ENCODE measurements at regions not wholly inside any gene's neighbourhood (a gene's known extent, or its start where the extent isn't known, plus 50 kb on each side); places are given as distances from the start of the nearest gene placed in this dataset.
"Not testable (repeated sequence)": the region's sequence is repeated elsewhere in the genome, so short reads cannot be mapped to it uniquely, and the experiment has no call there.

GRCh38 chr4:69013933-69014332, 62.3 kb upstream of the UGT2A3 start:
- H3K4me3 ChIP-seq (ENCODE audit: low read length); H3K9ac ChIP-seq (ENCODE audit: low read length); H3K9me3 ChIP-seq (ENCODE audit: control insufficient read depth, low read depth, low read length); H3K27me3 ChIP-seq (ENCODE audit: control insufficient read depth, insufficient read depth, low read length); H3K27ac ChIP-seq (ENCODE audit: low read length); H3K36me3 ChIP-seq (ENCODE audit: control insufficient read depth, low read depth, low read length); H3K4me1 ChIP-seq (ENCODE audit: control insufficient read depth, low read depth, low read length): not testable (repeated sequence)

DNA sequence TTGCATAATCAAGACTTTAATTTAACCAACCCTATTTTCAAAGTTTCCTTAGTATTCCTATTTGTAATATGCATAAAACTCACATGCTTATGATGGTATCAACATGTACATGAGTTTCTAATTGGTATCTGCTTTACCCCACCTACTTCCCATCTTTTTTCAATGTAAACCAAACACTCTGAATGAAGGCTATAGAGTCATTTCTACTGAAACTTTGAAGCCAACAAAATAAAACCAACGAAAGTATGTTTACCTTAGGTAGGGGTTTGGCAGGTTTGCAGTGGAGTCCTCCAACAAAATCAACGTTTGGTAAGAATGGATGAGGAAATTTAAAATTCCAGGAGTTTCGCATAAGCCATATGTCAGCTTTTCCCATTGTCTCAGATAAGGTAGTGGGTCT, 66.4 kb upstream of the UGT2A3 start:
- peaks cover 18% of the 10 kb centered on the region for H3K4me1 ChIP-seq (ENCODE audit: control insufficient read depth, low read depth, low read length)
- H3K9ac ChIP-seq (ENCODE audit: low read length); H3K4me3 ChIP-seq (ENCODE audit: low read length): not testable (repeated sequence)

DNA sequence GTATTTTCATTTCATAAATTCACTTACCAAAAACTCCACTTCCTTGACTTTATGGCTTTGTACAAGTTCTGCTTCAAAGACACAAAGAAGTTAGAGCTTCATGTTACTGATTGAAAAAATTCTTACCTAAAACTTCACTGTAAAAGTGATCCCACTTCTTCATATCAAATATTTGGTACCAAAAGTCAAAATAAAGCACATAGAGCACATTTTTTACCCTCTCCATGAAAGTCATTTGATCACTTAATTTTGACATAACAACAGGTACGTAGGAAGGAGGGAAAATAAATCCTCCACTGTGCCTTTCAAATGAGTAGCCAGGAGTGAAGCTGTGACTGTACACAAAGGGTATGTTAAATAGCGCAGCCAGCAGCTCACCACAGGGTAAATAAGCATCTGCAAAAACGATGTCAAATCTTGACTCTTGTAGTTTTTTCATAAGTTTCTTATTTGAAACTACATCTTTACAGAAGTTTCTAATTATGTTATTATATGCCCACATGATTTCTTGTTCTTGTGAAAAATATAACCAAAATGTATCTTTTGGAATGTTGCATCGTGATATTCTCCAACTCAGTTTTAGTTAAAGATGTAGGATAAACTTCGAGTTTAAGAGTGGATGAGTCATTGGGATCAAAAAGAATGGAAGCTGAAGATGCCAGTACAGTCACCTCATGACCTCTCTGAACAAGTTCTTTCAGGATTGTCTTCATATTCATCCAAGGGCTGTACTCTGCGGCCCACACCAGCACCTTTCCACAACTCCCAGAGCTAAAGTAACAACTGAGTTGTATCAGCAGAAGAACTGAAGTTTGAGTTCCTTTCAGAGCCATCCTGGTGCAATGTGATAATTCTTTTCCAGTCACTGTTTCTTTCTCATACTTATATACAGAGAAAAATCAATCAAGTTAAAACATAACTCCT, 68.2 kb upstream of the UGT2A3 start:
- H3K9me3 ChIP-seq (ENCODE audit: control insufficient read depth, low read depth, low read length); H3K27ac ChIP-seq (ENCODE audit: low read length); H3K36me3 ChIP-seq (ENCODE audit: control insufficient read depth, low read depth, low read length); H3K27me3 ChIP-seq (ENCODE audit: control insufficient read depth, insufficient read depth, low read length): not testable (repeated sequence)
- Histone ChIP-seq H3K4me3 (ENCODE audit: low read length) (peak overlapping the region; percentile 5), H3K4me1 (ENCODE audit: control insufficient read depth, low read depth, low read length) (peaks cover 26% of the 10 kb centered on the region), H3K9ac (ENCODE audit: low read length) (peak overlapping the region; percentile 28)

More for the DNA sequence above, 66.4 kb upstream of the UGT2A3 start:
- not testable (repeated sequence) for H3K27me3 ChIP-seq (ENCODE audit: control insufficient read depth, insufficient read depth, low read length); H3K27ac ChIP-seq (ENCODE audit: low read length); H3K9me3 ChIP-seq (ENCODE audit: control insufficient read depth, low read depth, low read length); H3K36me3 ChIP-seq (ENCODE audit: control insufficient read depth, low read depth, low read length)

- not testable (repeated sequence) for H3K36me3 ChIP-seq (ENCODE audit: control insufficient read depth, low read depth, low read length); H3K27me3 ChIP-seq (ENCODE audit: control insufficient read depth, insufficient read depth, low read length); H3K9ac ChIP-seq (ENCODE audit: low read length); H3K27ac ChIP-seq (ENCODE audit: low read length); H3K4me3 ChIP-seq (ENCODE audit: low read length); H3K9me3 ChIP-seq (ENCODE audit: control insufficient read depth, low read depth, low read length)
- peaks cover 30% of the 10 kb centered on the region for H3K4me1 ChIP-seq (ENCODE audit: control insufficient read depth, low read depth, low read length)
These were observed 68.8 kb upstream of the UGT2A3 start for GRCh38 chr4:69020462-69020807.

GRCh38 chr4:69025191-69025998, 70.9 kb upstream of the UGT2B7 start:
- Histone ChIP-seq H3K27me3 (ENCODE audit: control insufficient read depth, insufficient read depth, low read length) (no peaks in the 10 kb centered on the region), H3K4me1 (ENCODE audit: control insufficient read depth, low read depth, low read length) (peaks cover 13% of the 10 kb centered on the region), H3K36me3 (ENCODE audit: control insufficient read depth, low read depth, low read length) (no peaks in the 10 kb centered on the region), H3K4me3 (ENCODE audit: low read length) (no peak overlapping the region), H3K9ac (ENCODE audit: low read length) (no peak overlapping the region), H3K9me3 (ENCODE audit: control insufficient read depth, low read depth, low read length) (no peaks in the 10 kb centered on the region), H3K27ac (ENCODE audit: low read length) (no peak overlapping the region)

GRCh38 chr4:69025999-69026387, 70.3 kb upstream of the UGT2B7 start:
- Histone ChIP-seq H3K9ac (ENCODE audit: low read length) (no peak overlapping the region), H3K27me3 (ENCODE audit: control insufficient read depth, insufficient read depth, low read length) (no peaks in the 10 kb centered on the region), H3K4me3 (ENCODE audit: low read length) (no peak overlapping the region), H3K4me1 (ENCODE audit: control insufficient read depth, low read depth, low read length) (peaks cover 12% of the 10 kb centered on the region), H3K36me3 (ENCODE audit: control insufficient read depth, low read depth, low read length) (no peaks in the 10 kb centered on the region), H3K27ac (ENCODE audit: low read length) (no peak overlapping the region), H3K9me3 (ENCODE audit: control insufficient read depth, low read depth, low read length) (no peaks in the 10 kb centered on the region)

DNA sequence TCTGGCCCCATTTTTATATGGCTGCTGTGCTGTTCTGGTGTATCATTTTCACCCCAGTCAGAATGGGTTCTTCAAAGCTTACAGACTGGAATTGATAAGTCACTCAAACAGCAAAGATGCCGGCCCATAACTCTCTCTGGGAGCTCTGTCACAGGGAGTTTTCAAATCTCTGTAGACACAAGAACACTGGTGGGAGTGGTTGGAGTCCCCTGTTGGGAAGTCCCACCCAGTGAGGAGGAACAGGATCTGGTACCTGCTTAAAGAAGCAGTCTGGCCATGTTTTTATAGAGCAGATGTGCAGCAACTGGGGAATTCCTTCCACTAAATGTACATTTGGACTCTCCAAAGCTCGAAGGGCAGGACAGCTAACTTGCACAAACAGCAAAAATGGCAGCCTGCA, 69.3 kb upstream of the UGT2B7 start:
- no peaks in the 10 kb centered on the region for H3K27me3 ChIP-seq (ENCODE audit: control insufficient read depth, insufficient read depth, low read length)
- no peak overlapping the region for H3K27ac ChIP-seq (ENCODE audit: low read length)
- H3K9me3 ChIP-seq (ENCODE audit: control insufficient read depth, low read depth, low read length): no peaks in the 10 kb centered on the region
- no peak overlapping the region for H3K9ac ChIP-seq (ENCODE audit: low read length)
- no peaks in the 10 kb centered on the region for H3K36me3 ChIP-seq (ENCODE audit: control insufficient read depth, low read depth, low read length)
- peaks cover 12% of the 10 kb centered on the region for H3K4me1 ChIP-seq (ENCODE audit: control insufficient read depth, low read depth, low read length)
- no peak overlapping the region for H3K4me3 ChIP-seq (ENCODE audit: low read length)

- Histone ChIP-seq H3K36me3 (ENCODE audit: control insufficient read depth, low read depth, low read length) (no peaks in the 10 kb centered on the region), H3K27me3 (ENCODE audit: control insufficient read depth, insufficient read depth, low read length) (no peaks in the 10 kb centered on the region), H3K9ac (ENCODE audit: low read length) (no peak overlapping the region), H3K4me1 (ENCODE audit: control insufficient read depth, low read depth, low read length) (no peaks in the 10 kb centered on the region), H3K27ac (ENCODE audit: low read length) (no peak overlapping the region), H3K4me3 (ENCODE audit: low read length) (no peak overlapping the region), H3K9me3 (ENCODE audit: control insufficient read depth, low read depth, low read length) (no peaks in the 10 kb centered on the region)
These were observed 65.9 kb upstream of the UGT2B7 start for GRCh38 chr4:69030326-69030725.

DNA sequence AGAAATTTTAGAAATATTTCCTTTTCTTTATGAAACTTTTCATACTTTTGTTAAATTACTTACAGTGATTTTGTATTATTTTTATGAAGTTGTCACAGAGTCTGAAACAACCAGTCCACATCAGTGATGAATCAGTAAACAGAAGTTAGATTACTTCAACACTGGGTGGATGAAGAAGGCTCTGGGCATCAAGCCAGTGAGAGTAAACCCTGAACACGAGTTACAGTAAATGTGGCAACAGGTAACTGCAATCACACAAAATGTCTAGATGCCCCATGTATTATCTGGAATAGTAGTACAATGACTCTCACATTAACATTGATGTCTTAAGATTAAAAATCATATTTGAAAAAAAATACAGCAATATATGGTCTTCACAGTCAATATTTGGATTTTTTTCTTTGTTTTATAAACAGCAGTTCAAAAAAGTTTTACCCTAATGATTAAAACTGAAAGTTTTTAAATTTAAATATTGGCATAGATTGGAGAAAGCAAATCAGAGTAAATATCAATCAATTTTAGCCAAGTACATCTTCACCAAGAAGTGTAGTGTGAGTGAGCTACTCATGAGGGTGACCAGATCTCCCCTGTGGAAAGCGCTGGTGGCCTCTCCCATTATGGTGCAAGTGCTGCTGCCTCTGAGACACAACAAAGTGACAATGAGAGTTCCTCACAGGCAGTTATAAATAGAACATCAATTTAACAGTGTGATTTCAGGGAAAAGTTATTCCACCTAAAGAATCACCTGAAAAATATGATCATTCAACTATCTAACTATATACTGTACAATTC, 63.2 kb upstream of the UGT2B7 start:
- no peaks in the 10 kb centered on the region for H3K9me3 ChIP-seq (ENCODE audit: control insufficient read depth, low read depth, low read length)
- no peak overlapping the region for H3K9ac ChIP-seq (ENCODE audit: low read length)
- no peak overlapping the region for H3K4me3 ChIP-seq (ENCODE audit: low read length)
- no peaks in the 10 kb centered on the region for H3K27me3 ChIP-seq (ENCODE audit: control insufficient read depth, insufficient read depth, low read length)
- H3K27ac ChIP-seq (ENCODE audit: low read length): no peak overlapping the region
- no peaks in the 10 kb centered on the region for H3K36me3 ChIP-seq (ENCODE audit: control insufficient read depth, low read depth, low read length)
- no peaks in the 10 kb centered on the region for H3K4me1 ChIP-seq (ENCODE audit: control insufficient read depth, low read depth, low read length)

DNA sequence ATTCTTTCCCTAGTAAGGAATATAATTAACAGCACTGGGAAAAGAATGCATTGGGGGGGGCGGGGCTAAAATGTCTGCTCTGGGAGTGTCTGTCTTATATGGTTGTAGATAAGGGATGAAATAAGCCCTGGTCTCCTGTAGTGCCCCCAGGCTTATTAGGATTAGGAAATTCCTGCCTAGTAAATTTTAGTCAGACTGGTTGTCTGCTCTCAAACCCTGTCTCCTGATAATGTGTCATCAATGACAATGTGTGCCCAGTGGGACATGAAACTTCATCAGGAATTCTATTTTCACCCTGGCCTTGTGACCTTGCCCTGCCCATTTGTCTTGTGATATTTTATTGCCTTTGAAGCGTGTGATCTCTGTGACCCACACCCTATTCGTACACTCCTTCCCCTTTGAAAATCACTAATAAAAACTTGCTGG, 61.9 kb upstream of the UGT2B7 start:
- H3K4me1 ChIP-seq (ENCODE audit: control insufficient read depth, low read depth, low read length); H3K27ac ChIP-seq (ENCODE audit: low read length): not testable (repeated sequence)

GRCh38 chr4:69038582-69038981, 57.7 kb upstream of the UGT2B7 start:
- Histone ChIP-seq H3K36me3 (ENCODE audit: control insufficient read depth, low read depth, low read length) (no peaks in the 10 kb centered on the region), H3K9ac (ENCODE audit: low read length) (no peak overlapping the region), H3K9me3 (ENCODE audit: control insufficient read depth, low read depth, low read length) (no peaks in the 10 kb centered on the region), H3K27ac (ENCODE audit: low read length) (no peak overlapping the region), H3K27me3 (ENCODE audit: control insufficient read depth, insufficient read depth, low read length) (no peaks in the 10 kb centered on the region), H3K4me1 (ENCODE audit: control insufficient read depth, low read depth, low read length) (no peaks in the 10 kb centered on the region), H3K4me3 (ENCODE audit: low read length) (no peak overlapping the region)

More for the DNA sequence above, 61.9 kb upstream of the UGT2B7 start:
- H3K4me3 ChIP-seq (ENCODE audit: low read length); H3K27me3 ChIP-seq (ENCODE audit: control insufficient read depth, insufficient read depth, low read length); H3K36me3 ChIP-seq (ENCODE audit: control insufficient read depth, low read depth, low read length); H3K9ac ChIP-seq (ENCODE audit: low read length); H3K9me3 ChIP-seq (ENCODE audit: control insufficient read depth, low read depth, low read length): not testable (repeated sequence)
